Stimulated activated CD8-positive, alpha-beta memory T cell treated with anti-CD3 and anti-CD28 coated beads, Interleukin-4, amount 100 ng/mL, for 1 hour (primary cell): ENCODE measurements at regions not wholly inside any gene's neighbourhood (a gene's known extent, or its start where the extent isn't known, plus 50 kb on each side); places are given as distances from the start of the nearest gene placed in this dataset.

Experiments
- DNase-seq, 2 donors: peaks; one replicate each; pipeline ENCODE4 v3.0.0-alpha.2; 2020; ENCODE audit warnings: low read depth in 2 of 2, low spot score in 1 of 2

- no peak for DNase-seq
Measured at GRCh38 chr18:42184685-42185477, 229.8 kb downstream of the PIK3C3 start.

GRCh38 chr18:42185486-42185885 is 230.5 kb downstream of the PIK3C3 start:
- no peak for DNase-seq

- DNase-seq, result no peak
Measured at GRCh38 chr18:42187611-42188380, 232.8 kb downstream of the PIK3C3 start.

- no peak for DNase-seq
Measured at GRCh38 chr18:42190643-42191042, 235.6 kb downstream of the PIK3C3 start.

GRCh38 chr18:42192251-42193248 is 237.5 kb downstream of the PIK3C3 start:
- DNase-seq, result no peak

- no peak for DNase-seq
Measured at GRCh38 chr18:42196651-42197050, 241.6 kb downstream of the PIK3C3 start.

- no peak for DNase-seq
Measured at GRCh38 chr18:42201137-42201536, 246.1 kb downstream of the PIK3C3 start.

GRCh38 chr18:42211201-42211600 is 256.2 kb downstream of the PIK3C3 start:
- DNase-seq, result no peak

GRCh38 chr18:42222557-42222956 is 267.5 kb downstream of the PIK3C3 start:
- DNase-seq, result no peak

GRCh38 chr18:42228581-42228980 is 273.5 kb downstream of the PIK3C3 start:
- DNase-seq, result no peak

GRCh38 chr18:42229211-42230210 is 274.5 kb downstream of the PIK3C3 start:
- no peak for DNase-seq

GRCh38 chr18:42230636-42231035 is 275.6 kb downstream of the PIK3C3 start:
- no peak for DNase-seq

- DNase-seq, result no peak
Measured at GRCh38 chr18:42231284-42231683, 276.2 kb downstream of the PIK3C3 start.

GRCh38 chr18:42231796-42232195 is 276.8 kb downstream of the PIK3C3 start:
- no peak for DNase-seq

GRCh38 chr18:42233908-42234307 is 278.9 kb downstream of the PIK3C3 start:
- no peak for DNase-seq

GRCh38 chr18:42242758-42243157 is 287.7 kb downstream of the PIK3C3 start:
- no peak for DNase-seq

GRCh38 chr18:42245137-42245536 is 290.1 kb downstream of the PIK3C3 start:
- DNase-seq, result no peak

- DNase-seq, result no peak
Measured at GRCh38 chr18:42255908-42256765, 301.1 kb downstream of the PIK3C3 start.
